GM21360 (cell line): ENCODE measurements at regions not wholly inside any gene's neighbourhood (a gene's known extent, or its start where the extent isn't known, plus 50 kb on each side); places are given as distances from the start of the nearest gene placed in this dataset.
"Not testable (repeated sequence)": the region's sequence is repeated elsewhere in the genome, so short reads cannot be mapped to it uniquely, and the experiment has no call there.

Source experiments
- ATAC-seq: cut with Tn5 transposase; IDR thresholded peaks from one replicate; pipeline ENCODE4 v1.9.1; 2021; ENCODE audit warnings: mild to moderate bottlenecking, moderate library complexity; ENCODE audit not compliant: unreplicated experiment

DNA sequence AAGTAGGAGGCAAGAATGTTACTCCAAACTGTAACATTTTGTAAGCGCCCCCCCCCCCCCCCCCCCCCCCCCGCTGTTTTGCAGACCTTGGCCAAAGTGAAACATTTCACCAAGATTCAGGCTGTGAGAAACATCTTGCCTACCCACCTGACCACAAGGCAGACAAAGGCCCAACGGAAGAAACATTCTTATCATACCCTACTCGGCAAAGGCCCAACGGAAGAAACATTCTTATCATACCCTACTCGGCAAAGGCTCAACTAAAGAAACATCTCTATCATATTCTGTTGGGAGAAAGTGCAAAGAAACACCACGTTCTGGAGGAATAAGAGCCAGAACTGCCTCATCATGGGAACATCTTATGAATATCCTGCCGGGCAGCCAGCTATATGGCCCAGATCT is 117.1 kb downstream of the JRKL start:
- no peak for ATAC-seq

DNA sequence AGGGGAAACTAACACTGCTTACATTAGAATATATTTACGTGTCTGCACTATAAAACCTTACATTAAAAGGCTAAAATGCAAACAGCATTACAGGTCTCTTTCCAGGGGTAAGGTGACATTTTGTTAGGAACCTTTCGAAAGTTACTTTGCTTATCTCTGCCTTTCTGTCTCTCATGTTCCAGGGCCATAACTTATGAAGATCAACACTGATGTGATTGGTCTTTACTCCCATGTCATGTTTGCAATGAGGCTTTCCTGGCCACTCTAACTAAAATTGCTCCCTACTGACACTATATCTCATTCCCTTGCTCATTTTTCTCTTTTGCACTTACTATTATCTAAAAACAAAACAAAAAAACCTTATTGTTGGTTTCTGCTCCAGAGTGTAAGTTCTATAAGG is 119.0 kb downstream of the JRKL start:
- no peak for ATAC-seq

DNA sequence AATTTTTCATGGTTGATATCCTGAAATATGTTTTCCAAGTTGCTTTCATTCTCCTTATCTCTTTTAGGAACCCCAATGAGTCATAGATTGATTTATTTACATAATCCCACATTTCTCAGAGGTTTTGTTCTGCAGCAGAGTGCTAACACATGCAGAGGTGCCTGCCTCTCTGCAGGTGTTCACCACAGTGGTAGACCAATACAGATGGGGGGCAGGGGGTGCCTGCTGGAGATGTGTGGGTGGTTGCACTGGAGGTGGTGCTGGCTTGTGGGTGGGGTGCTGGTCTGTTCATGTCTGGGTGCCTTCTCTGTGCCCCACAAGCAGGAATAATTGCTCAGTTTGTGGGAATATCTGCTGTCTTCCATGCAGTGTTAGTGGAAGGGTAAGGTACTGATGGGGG is 131.1 kb downstream of the JRKL start:
- no peak for ATAC-seq

DNA sequence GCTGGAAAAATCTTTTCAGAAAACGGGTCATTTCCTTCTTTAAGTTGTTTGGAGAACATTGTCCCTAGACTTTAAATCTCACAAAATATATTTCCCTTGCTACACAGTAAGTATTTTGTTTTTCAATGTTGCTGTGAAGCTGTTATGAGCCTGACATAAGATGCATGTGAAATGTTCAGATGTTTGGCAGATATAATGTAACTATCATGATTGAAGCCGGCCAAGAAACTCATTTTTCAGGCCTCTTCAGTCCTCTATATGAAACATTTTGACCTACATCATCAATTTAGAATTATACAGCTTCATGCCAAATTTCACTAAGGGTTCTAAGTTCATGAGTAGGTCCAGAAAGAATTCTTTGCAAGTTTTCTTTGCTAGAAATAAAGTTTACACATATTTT is 133.8 kb downstream of the JRKL start:
- ATAC-seq: no peak

DNA sequence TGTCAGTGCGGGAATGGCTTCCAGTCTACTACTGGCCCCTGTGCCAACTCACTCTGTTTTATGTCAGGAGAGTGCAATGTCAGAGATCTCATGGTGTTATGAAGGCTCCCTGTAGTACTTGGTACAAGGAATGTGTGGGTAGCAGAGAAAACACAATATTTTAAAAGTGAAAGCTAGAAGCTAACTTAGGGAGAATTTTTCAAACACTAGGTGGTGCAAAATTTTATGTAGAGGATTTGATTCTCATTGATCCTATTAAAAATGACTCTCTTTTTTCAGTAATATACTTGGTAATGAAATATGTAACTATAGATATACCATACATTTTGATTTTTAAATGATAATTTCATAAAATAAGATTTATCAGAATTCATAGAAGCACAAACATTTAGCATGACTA is 134.7 kb downstream of the JRKL start:
- ATAC-seq: no peak

DNA sequence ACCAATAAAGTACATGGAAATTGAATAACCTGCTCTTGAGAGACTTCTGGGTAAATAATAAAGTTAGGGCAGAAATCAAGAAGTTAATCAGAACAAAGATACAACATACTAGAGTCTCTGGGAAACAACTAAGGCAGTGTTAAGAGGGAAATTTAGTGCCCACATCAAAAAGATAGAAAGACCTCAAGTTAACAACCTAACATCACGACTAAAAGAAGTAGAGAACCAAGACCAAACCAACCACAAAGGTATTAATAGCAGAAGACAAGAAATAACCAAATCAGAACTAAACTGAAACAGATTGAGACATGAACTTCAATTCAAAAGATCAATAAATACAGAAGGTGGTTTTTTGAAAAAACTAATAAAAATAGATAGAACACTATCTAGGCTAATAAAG is 140.7 kb downstream of the JRKL start:
- no peak for ATAC-seq

DNA sequence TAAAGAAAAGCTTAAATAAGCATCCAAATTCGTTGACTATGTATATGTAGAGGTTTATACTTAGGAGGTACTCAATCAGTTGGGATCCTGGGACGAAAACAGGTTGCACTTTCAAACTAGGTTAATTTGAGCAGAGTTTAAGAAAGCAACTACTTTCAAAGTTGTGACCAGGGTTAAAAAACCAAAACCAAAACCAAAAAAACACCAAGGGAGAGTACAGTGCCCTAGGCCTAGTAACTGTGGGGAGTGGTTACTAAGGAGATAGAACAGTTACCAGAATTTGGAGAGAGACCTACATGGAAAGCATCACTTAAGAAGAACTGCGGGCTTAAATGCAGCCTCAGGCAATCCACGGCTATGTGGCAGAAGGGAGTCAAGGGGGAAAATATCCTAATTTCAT is 148.3 kb downstream of the JRKL start:
- peak; percentile 62 for ATAC-seq

DNA sequence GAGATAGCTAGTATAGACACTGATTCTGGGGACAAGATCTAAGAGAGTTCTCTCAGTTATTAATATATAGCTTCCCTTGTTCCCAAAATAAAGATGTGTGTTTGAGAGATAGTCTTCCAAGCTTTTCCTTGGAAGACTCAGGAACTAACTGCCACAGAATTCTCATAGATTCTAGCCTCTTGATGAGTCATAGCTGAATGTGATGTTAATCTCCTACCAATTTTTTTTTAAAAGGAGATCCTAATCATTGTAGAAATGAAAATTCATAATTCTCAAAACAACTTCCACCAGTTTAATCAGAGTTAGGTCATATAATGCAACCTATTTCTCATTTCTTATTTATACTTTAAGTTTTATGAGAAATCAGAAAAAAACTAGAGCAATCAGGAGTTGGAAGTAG is 148.8 kb downstream of the JRKL start:
- ATAC-seq: no peak

DNA sequence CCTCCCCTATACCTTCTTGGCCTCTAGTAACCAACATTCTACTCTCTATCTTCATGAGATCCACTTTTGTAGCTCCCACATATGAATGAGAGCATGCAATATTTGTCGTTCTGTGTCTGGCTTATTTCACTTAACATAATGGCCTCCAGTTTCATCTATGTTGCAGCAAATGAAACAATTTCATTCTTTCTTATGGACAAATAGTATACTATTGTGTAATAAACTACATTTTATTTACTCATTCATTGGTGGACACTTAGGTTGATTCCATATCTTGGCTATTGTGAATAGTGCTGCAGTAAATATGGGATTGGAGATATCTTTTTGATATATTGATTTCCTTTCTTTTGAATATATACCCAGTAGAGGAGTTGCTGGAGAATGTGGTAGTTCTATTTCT is 151.1 kb downstream of the JRKL start:
- ATAC-seq: no peak

DNA sequence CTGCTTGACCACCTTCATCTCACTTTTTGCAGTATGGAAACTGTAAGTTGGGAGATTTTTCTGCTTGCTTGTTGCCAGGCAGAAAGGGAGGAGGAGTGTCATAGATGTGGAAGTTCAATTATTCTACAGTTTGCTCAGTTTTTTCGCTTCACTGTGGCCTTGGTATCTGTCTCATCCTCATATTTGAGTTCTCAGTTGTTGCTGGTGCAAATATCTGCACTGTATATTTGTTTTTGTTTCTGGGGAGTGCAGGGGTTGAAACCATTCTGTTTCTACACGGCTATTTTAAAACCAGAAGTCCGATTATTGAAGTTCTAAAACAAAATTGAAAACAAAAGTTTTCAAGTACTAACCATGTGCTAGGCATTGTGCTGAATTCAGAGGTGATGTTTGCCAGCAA is 153.4 kb downstream of the JRKL start:
- ATAC-seq: no peak

DNA sequence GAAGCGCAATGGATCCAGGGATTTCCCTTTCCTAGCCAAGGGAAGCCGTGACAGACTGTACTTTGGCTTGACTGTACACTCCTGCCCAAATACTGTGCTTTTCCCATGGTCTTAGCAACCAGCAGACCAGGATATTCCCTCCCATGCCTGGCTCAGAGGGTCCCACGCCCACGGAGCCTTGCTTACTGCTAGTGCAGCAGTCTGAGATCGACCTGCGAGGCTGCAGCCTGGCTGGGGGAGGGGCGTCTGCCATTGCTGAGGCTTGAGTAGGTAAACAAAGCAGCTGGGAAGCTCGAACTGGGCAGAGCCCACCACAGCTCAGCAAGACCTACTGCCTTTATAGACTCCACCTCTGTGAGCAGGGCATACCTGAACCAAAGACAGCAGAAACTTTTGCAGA is 155.4 kb downstream of the JRKL start:
- not testable (repeated sequence) for ATAC-seq

DNA sequence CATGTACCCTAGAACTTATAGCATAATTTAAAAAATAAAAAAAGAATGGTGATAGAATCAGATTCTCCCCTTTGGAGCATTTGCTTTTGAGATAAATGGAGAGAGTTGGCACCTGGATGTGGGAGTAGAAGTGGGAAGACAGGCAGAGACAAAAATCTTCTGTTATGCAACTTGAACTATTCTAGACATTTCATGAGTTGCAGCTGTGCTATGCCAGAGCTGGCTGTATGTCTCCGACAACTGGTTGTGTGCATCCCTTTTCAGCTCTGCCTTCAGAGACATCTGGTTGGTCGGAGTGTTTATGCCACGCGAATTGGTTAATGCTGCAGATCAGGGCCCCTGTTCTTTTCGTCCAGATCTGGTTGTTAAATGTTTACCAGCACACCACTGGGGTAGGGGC is 161.3 kb downstream of the JRKL start:
- no peak for ATAC-seq

DNA sequence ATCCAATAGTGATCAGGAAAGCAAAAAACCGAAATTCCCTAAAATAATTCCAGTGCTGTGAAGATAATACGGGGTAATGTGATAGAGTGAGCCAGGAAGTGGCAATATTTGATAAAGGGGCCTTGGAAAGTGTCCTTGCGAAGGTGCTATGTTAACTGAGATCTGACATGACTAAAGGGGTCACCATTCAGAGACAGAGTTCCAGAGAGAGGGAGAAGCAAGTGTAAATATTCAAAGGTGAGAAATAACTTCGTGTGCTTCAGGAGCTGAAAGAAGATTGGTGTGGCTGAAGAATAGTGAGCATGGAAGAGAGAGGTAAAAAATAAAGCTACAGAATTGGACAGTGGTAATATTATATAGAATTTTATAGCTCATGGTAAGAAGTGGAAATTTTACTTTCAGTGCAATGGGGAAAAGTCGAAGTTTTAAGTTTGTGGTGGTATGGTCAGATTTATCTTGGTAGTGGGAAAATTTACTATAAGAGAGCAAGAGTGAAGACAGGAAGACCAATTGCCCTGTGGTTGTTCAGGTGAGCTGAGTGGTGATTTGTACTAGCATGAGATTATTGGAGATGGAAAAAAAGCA is 164.5 kb downstream of the JRKL start:
- no peak for ATAC-seq

DNA sequence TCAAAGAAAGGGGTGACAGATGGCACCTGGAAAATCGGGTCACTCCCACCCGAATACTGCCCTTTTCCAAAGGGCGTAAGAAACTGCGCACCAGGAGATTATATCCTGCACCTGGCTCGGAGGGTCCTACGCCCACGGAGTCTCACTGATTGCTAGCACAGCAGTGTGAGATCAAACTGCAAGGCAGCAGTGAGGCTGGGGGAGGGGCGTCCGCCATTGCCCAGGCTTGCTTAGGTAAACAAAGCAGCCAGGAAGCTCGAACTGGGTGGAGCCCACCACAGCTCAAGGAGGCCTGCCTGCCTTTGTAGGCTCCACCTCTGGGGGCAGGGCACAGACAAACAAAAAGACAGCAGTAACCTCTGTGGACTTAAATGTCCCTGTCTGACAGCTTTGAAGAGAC is 166.0 kb downstream of the JRKL start:
- ATAC-seq: not testable (repeated sequence)

DNA sequence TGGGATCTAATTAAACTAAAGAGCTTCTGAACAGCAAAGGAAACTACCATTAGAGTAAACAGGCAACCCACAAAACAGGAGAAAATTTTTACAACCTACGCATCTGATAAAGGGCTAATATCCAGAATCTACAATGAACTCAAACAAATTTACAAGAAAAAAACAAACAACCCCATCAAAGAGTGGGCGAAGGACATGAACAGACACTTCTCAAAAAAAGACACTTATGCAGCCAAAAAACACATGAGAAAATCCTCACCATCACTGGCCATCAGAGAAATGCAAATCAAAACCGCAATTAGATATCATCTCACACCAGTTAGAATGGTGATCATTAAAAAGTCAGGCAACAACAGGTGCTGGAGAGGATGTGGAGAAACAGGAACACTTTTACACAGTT is 170.9 kb downstream of the JRKL start:
- not testable (repeated sequence) for ATAC-seq

DNA sequence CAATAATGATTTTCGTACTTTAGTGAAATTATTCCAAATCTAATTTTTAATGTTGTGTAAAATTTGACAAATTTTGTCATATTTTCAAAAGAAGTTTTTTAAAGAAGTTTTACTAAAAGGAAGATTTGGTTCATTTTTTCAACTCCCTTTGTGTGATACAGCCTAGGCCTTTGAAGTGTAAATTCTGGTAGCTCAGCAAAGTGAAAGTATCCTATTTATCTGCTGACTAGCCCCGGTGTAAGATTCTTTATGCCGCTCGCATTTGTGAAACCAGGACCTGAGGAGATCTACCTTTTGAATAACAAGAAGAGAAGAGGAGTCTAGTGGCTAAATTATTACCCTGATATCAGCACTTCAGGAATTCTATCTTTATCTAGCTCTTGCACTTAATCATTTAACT is 177.4 kb downstream of the JRKL start:
- ATAC-seq: no peak

DNA sequence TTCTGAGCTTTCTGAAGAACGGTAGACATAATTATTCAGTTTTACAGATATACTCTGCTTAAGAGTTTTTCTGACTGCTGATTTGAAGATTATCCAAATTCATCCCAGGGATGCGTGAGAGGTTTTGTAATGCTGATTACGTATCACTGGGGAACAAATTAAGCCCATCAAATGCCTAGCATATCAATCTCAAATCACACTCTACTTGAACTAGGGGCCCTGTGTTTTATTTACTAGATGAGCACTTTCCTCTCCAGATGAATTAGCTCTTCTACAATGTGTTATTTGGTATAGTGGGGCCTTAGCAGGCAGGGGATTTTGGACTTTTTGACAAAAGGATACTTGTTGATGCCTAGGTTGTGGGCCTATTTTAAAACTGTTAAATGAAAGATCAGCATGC is 177.9 kb downstream of the JRKL start:
- no peak for ATAC-seq

DNA sequence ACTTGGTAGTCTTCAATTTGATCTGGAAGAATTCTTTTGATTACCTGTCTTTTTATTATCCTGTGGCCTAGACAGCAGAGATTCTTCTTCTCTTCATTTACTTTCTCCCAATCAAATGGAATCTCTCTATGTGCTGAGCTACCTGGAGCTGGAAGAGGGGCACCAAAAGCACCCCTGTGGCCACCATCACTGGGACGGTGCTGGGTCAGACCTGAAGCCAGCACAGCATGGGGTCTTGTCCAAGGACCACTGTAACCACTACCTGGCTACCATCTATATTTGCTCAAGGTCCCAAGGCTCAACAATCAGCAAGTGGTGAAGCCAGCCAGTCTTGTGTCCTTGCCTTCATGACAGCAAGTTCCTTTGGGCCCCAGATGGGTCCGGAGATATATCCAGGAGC is 186.6 kb downstream of the JRKL start:
- no peak for ATAC-seq

DNA sequence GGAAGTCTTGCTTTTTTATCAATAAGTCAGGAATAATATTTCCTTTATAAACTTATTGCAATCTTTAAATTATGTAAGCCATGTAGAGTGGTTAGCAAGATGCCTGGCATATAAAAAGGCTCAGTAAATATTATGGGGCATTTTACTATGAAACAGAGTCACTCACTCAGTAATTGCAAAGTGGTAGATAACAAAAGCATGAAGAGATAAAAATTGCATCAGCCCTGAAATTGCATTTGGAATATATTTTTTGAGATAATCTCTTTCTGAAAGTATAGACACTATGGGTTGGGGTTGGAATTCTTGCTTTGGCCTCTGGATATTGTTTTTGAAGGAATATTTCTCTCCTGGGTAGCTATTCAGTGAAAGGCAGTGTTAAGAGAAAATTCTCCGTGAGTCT is 188.6 kb downstream of the JRKL start:
- ATAC-seq: no peak

DNA sequence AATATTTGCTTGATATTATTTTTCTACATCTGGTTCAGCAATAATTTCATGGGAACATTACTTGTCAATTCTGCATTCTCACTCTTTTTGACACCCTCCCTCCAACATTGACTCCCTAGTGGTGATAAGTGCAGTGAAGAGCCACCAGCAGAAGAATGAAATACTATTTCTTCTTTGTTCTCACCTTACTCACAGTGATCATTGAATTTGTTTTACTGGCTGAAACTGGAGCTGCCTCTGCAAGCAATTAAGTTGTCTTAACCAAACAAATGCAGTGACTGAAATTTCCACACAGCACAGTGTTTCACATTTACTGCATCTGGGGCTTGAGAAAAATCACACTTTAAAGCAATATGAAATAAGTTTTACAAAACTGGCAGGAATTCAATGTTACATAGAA is 189.8 kb downstream of the JRKL start:
- ATAC-seq: no peak

DNA sequence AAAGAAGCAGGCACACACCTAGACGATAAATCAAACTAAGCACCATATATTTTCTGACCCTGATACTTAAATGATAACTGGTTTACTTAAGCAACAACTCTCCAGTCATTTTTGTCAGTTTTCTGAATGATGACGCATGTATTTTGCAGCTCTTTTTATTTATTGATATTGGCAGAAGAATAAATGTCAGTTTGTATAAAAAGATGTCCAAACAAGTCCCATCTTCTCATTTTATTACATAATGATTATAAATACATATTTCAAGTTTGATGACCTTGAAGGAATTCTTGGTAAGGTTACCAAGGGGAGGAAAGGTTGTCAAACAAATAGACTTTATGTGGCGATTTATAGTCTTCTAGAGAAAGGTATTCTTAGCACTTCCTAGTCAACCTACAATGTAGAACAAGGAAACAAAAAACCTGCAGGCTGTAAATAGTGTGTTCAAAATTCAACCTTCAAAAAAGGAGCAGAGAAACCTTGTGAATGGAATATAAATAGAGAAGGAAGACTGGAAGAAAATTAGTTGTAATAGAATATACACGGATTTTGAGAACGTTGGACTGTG is 190.7 kb downstream of the JRKL start:
- ATAC-seq: no peak

DNA sequence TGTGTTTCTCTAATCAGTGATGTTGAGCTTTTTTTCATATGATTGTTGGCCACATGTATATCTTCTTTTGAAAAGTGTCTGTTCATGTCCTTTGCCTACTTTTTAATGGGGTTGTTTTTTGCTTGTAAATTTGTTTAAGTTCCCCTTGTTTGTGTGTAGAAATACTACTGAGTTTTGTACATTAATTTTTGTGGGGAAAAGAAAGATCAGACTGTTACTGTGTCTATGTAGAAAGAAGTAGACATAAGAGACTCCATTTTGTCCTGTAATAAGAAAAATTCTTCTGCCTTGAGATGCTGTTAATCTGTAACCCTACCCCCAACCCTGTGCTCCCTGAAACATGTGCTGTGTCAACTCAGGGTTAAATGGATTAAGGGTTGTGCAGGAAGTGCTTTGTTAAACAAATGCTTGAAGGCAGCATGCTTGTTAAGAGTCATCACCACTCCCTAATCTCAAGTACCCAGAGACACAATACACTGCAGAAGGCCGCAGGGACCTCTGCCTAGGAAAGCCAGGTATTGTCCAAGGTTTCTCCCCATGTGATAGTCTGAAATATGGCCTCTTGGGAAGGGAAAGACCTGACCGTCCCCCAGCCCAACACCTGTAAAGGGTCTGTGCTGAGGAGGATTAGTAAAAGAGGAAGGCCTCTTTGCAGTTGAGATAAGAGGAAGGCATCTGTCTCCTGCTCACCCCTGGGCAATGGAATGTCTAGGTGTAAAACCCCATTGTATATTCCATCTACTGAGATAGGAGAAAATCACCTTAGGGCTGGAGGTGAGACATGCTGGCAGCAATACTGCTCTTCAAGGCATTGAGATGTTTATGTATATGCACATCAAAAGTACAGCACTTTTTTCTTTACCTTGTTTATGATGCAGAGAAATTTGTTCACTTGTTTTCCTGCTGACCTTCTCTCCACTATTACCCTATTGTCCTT is 196.4 kb downstream of the JRKL start:
- ATAC-seq: not testable (repeated sequence)
